ENCODE measurements at regions not wholly inside any gene's neighbourhood (a gene's known extent, or its start where the extent isn't known, plus 50 kb on each side); places are given as distances from the start of the nearest gene placed in this dataset.

- ChIA-PET POLR2A (ENCODE audit: low non-redundant PET) (no interaction called here), CTCF (no interaction called here)
- DNase-seq (ENCODE audit: low spot score) = no peak
- no peak overlapping the region for H3K27ac ChIP-seq
- no peak for TF ChIP-seq CTCF (conservative IDR thresholded peaks at IDR 0.05; ENCODE audit: low read depth)
Observed at GRCh38 chr17:34113089-34113488, 142.0 kb upstream of the CCL2 start.

GRCh38 chr17:34114174-34114573 is 140.9 kb upstream of the CCL2 start:
- H3K27ac ChIP-seq = no peak overlapping the region
- TF ChIP-seq CTCF (conservative IDR thresholded peaks at IDR 0.05; ENCODE audit: low read depth) = no peak
- DNase-seq (ENCODE audit: low spot score) = no peak
- ChIA-PET POLR2A (ENCODE audit: low non-redundant PET) (no interaction called here), CTCF (interaction anchor here (0.6 kb wide), 1 partner anchor 8 kb away, joined by 3 read pairs; no protein-coding TSS in a partner anchor)

GRCh38 chr17:34116306-34116705 is 138.8 kb upstream of the CCL2 start:
- ChIA-PET POLR2A (ENCODE audit: low non-redundant PET) (no interaction called here), CTCF (no interaction called here)
- TF ChIP-seq CTCF (conservative IDR thresholded peaks at IDR 0.05; ENCODE audit: low read depth) = no peak
- H3K27ac ChIP-seq = no peak overlapping the region
- DNase-seq (ENCODE audit: low spot score) = no peak

GRCh38 chr17:34117332-34117731 is 137.8 kb upstream of the CCL2 start:
- CTCF ChIA-PET = no interaction called here
- POLR2A ChIA-PET (ENCODE audit: low non-redundant PET) = no interaction called here

GRCh38 chr17:34117811-34118210 is 137.3 kb upstream of the CCL2 start:
- ChIA-PET CTCF (no interaction called here), POLR2A (ENCODE audit: low non-redundant PET) (no interaction called here)
- TF ChIP-seq CTCF (conservative IDR thresholded peaks at IDR 0.05; ENCODE audit: low read depth) = no peak
- no peak for DNase-seq (ENCODE audit: low spot score)
- no peak overlapping the region for H3K27ac ChIP-seq

More at GRCh38 chr17:34117332-34117731, 137.8 kb upstream of the CCL2 start:
- TF ChIP-seq CTCF (conservative IDR thresholded peaks at IDR 0.05; ENCODE audit: low read depth) = no peak
- no peak overlapping the region for H3K27ac ChIP-seq
- no peak for DNase-seq (ENCODE audit: low spot score)

GRCh38 chr17:34118564-34118963 is 136.5 kb upstream of the CCL2 start:
- CTCF ChIA-PET = no interaction called here
- no peak for TF ChIP-seq CTCF (conservative IDR thresholded peaks at IDR 0.05; ENCODE audit: low read depth)
- POLR2A ChIA-PET (ENCODE audit: low non-redundant PET) = no interaction called here
- no peak for DNase-seq (ENCODE audit: low spot score)
- H3K27ac ChIP-seq = no peak overlapping the region

- ChIA-PET POLR2A (ENCODE audit: low non-redundant PET) (no interaction called here), CTCF (no interaction called here)
- DNase-seq (ENCODE audit: low spot score) = no peak
- TF ChIP-seq CTCF (conservative IDR thresholded peaks at IDR 0.05; ENCODE audit: low read depth) = no peak
- H3K27ac ChIP-seq = no peak overlapping the region
Observed at GRCh38 chr17:34121311-34121710, 133.8 kb upstream of the CCL2 start.
